ENCODE measurements at regions not wholly inside any gene's neighbourhood (a gene's known extent, or its start where the extent isn't known, plus 50 kb on each side); places are given as distances from the start of the nearest gene placed in this dataset.

DNA sequence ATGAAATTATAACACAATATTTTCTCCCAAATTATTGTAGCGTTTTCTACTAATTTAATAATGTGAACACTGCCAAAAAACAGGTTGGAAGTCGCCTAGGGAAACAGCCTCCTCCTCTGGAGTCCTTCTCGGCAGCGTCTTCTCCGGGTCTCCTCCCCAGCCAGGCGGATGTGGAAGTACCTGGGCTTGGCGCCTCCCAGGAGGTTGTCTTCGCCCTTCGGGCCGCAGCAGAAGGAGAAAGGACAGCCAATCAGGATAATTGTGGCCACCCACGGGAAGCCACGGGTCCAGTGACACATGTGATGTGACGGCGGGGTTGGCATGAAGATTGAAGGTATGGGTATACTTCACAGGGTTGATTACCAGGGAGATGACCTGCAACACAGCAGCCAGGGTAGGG lies 491.2 kb downstream of the PYDC2 start:
- TF ChIP-seq CTCF (IDR thresholded peaks at IDR 0.05; ENCODE audit: borderline replicate concordance, control extremely low read depth, extremely low read depth, insufficient read depth, missing control alignments): no peak
- DNase-seq (ENCODE audit: low spot score): no peak
- in situ Hi-C loops (cut with MboI; ENCODE audit: low sequenced_read_pairs, unreplicated experiment): no loop called here

- in situ Hi-C loops (cut with MboI; ENCODE audit: low sequenced_read_pairs, unreplicated experiment): no loop called here
Observed at GRCh38 chr3:191952609-191953008, 491.6 kb downstream of the PYDC2 start.

DNA sequence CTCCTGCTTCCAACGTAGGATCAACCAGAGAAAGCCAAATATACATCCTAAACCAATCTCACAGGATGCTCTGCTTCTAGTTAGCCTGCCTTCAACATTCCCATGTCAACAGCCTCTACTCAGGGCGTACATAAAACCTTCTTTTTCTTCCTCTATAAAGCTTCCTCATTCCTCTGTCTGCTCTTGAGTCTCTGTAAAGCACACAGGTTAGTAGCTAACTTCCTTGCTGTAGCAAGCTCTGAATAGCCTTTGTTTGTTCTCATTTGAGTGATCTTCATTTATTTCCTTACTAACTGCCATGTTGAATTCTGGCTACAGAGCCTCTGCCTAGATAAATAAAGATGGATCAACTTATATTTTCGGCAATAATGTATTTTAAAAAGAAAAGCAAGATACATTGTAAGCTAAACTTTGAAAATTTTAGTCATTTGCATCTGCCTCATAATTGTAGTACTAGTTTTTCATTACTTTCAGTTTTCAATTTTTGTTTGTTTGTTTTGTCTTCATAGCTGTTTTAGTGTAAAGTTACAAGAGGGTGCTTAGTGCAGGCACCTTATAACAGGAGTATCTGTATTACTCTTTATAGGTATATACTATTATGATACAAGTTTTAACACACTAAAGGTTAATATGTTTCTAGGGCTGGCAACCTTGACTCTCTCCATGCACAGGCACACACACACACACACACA lies 498.2 kb downstream of the PYDC2 start:
- TF ChIP-seq CTCF (IDR thresholded peaks at IDR 0.05; ENCODE audit: borderline replicate concordance, control extremely low read depth, extremely low read depth, insufficient read depth, missing control alignments): no peak
- in situ Hi-C loops (cut with MboI; ENCODE audit: low sequenced_read_pairs, unreplicated experiment): no loop called here
- DNase-seq (ENCODE audit: low spot score): no peak

More at GRCh38 chr3:191952609-191953008, 491.6 kb downstream of the PYDC2 start:
- no peak for DNase-seq (ENCODE audit: low spot score)
- TF ChIP-seq CTCF (IDR thresholded peaks at IDR 0.05; ENCODE audit: borderline replicate concordance, control extremely low read depth, extremely low read depth, insufficient read depth, missing control alignments): no peak

- TF ChIP-seq CTCF (IDR thresholded peaks at IDR 0.05; ENCODE audit: borderline replicate concordance, control extremely low read depth, extremely low read depth, insufficient read depth, missing control alignments): no peak
- in situ Hi-C loops (cut with MboI; ENCODE audit: low sequenced_read_pairs, unreplicated experiment): no loop called here
- DNase-seq (ENCODE audit: low spot score): no peak
Observed at GRCh38 chr3:191959876-191960413, 499.0 kb downstream of the PYDC2 start.

GRCh38 chr3:191961022-191961421 lies 500.1 kb downstream of the PYDC2 start:
- in situ Hi-C loops (cut with MboI; ENCODE audit: low sequenced_read_pairs, unreplicated experiment): no loop called here
- no peak for TF ChIP-seq CTCF (IDR thresholded peaks at IDR 0.05; ENCODE audit: borderline replicate concordance, control extremely low read depth, extremely low read depth, insufficient read depth, missing control alignments)
- no peak for DNase-seq (ENCODE audit: low spot score)

- in situ Hi-C loops (cut with MboI; ENCODE audit: low sequenced_read_pairs, unreplicated experiment): no loop called here
- no peak for DNase-seq (ENCODE audit: low spot score)
Observed at GRCh38 chr3:191961529-191961928, 500.6 kb downstream of the PYDC2 start.

More at GRCh38 chr3:191961529-191961928, 500.6 kb downstream of the PYDC2 start:
- no peak for TF ChIP-seq CTCF (IDR thresholded peaks at IDR 0.05; ENCODE audit: borderline replicate concordance, control extremely low read depth, extremely low read depth, insufficient read depth, missing control alignments)

All from GM13976 (cell line).